GM12878 (cell line): ENCODE measurements at regions not wholly inside any gene's neighbourhood (a gene's known extent, or its start where the extent isn't known, plus 50 kb on each side); places are given as distances from the start of the nearest gene placed in this dataset.
A peak's percentile ranks its signal among the peaks of the same experiment; 100 is the strongest.

Experiments used
- ATAC-seq: fragments of 200-7000 bp; cut with Tn5 transposase; 3 replicates; pipeline ENCODE4 v1.9.1; 2020; ENCODE audit warnings: mild to moderate bottlenecking, moderate library complexity
- BruUV-seq: library from RNA; stranded (reverse); fragments of 400-500 nt; replicated peaks from 2 replicates; lab custom pipeline; 2021; lab: Mats Ljungman, UMichigan
- CTCF ChIA-PET: fragments of 300-600 bp; sonication (Branson Sonifier 250); formaldehyde crosslinking; extraction: SDS; loops from one replicate; lab custom pipeline; 2021; ENCODE audit warnings: inconsistent platforms; lab: Yijun Ruan, JAX
- POLR2A ChIA-PET: fragments of 350-600 bp; formaldehyde crosslinking; extraction: SDS; loops from one replicate; lab custom pipeline; 2021; ENCODE audit warnings: inconsistent platforms; lab: Charles Lee
- RAD21 ChIA-PET: fragments of 300-600 bp; sonication (Branson Sonifier 250); formaldehyde crosslinking; loops from one replicate; lab custom pipeline; 2023; ENCODE audit warnings: antibody characterized with exemption; ENCODE audit not compliant: unreplicated experiment; lab: Charles Lee
- SMC1A ChIA-PET: fragments of 300-600 bp; sonication (Branson Sonifier 250); formaldehyde crosslinking; loops from one replicate; lab custom pipeline; 2023; ENCODE audit not compliant: unreplicated experiment, uncharacterized antibody; lab: Charles Lee
- DNase-seq: peaks from one replicate; pipeline ENCODE4 v3.0.0-alpha.2; 2011; ENCODE audit warnings: low read depth, low spot score
- FAIRE-seq: peaks from 3 replicates; lab custom pipeline; 2011; peaks lifted over from hg19 to GRCh38; lab: Jason Lieb, UNC
- H2AFZ ChIP-seq: 2 replicates; pipeline ENCODE4 v1.6.0; 2011; ENCODE audit warnings: low read depth, low read length, control low read depth; ENCODE audit not compliant: control insufficient read depth
- H3K27ac ChIP-seq: 2 replicates; pipeline ENCODE4 v1.5.1; 2011; ENCODE audit warnings: control low read depth; ENCODE audit not compliant: control insufficient read depth, insufficient read depth
- H3K27me3 ChIP-seq, 2 experiments: replicated peaks in 1 of 2; 2 replicates each; pipeline versions ENCODE4 v1.6.0 to v1.6.1; 2011; ENCODE audit warnings: low read length in 1 of 2; ENCODE audit not compliant: control insufficient read depth in 2 of 2, insufficient read depth in 2 of 2
- H3K36me3 ChIP-seq, 2 experiments: 2 replicates each; pipeline ENCODE4 v1.5.1; 2011; ENCODE audit warnings: low read length in 1 of 2; ENCODE audit not compliant: control insufficient read depth in 2 of 2, insufficient read depth in 2 of 2
- H3K4me1 ChIP-seq: 2 replicates; pipeline ENCODE4 v1.6.1; 2011; ENCODE audit warnings: mild to moderate bottlenecking, low read length, moderate library complexity, mixed read lengths; ENCODE audit not compliant: control insufficient read depth, insufficient read depth
- H3K4me2 ChIP-seq: 2 replicates; pipeline ENCODE4 v1.6.0; 2011; ENCODE audit warnings: control low read depth; ENCODE audit not compliant: control insufficient read depth, insufficient read depth
- H3K4me3 ChIP-seq: fragments of 200-600 bp; sonication (generic); 2 replicates; pipeline ENCODE4 v1.5.1; 2016
- H3K79me2 ChIP-seq: 2 replicates; pipeline ENCODE4 v1.6.0; 2011; ENCODE audit warnings: low read length; ENCODE audit not compliant: control insufficient read depth, insufficient read depth
- H3K9ac ChIP-seq: 2 replicates; pipeline ENCODE4 v1.8.0; 2011; ENCODE audit warnings: low read length, control low read depth, mixed read lengths; ENCODE audit not compliant: control insufficient read depth, insufficient read depth
- H3K9me3 ChIP-seq: replicated peaks from 3 replicates; pipeline ENCODE4 v1.5.1; 2011; ENCODE audit warnings: mild to moderate bottlenecking, low read length; ENCODE audit not compliant: control insufficient read depth, insufficient read depth
- H4K20me1 ChIP-seq: 2 replicates; pipeline ENCODE4 v1.6.0; 2011; ENCODE audit not compliant: control insufficient read depth, insufficient read depth
- BRCA1 ChIP-seq: IDR thresholded peaks from 2 replicates; pipeline ENCODE4 v1.6.1; 2011; ENCODE audit warnings: low read depth, low read length, improper control_type of control experiment
- CBX3 ChIP-seq: fragments of 200-600 bp; sonication (generic); IDR thresholded peaks from 2 replicates; pipeline ENCODE4 v1.6.1; 2016; ENCODE audit warnings: low read depth, borderline replicate concordance
- CHD2 ChIP-seq: IDR thresholded peaks from 2 replicates; pipeline ENCODE4 v1.6.1; 2011; ENCODE audit warnings: low read depth, low read length, improper control_type of control experiment, borderline replicate concordance
- CHD4 ChIP-seq: fragments of 200-600 bp; sonication (generic); IDR thresholded peaks from 2 replicates; pipeline ENCODE4 v1.6.1; 2016; ENCODE audit warnings: mild to moderate bottlenecking
- ETV6 ChIP-seq, 2 experiments: fragments of 450-650 bp in 1 of 2; IDR thresholded peaks in 1 of 2; conservative IDR thresholded peaks in 1 of 2; 2 replicates each; pipeline ENCODE4 v1.6.1; 2014; ENCODE audit warnings: antibody characterized with exemption in 1 of 2, borderline replicate concordance in 1 of 2, low read depth in 1 of 2, mild to moderate bottlenecking in 1 of 2, moderate library complexity in 1 of 2
- LARP7 ChIP-seq: fragments of 450-650 bp; IDR thresholded peaks from 2 replicates; pipeline ENCODE4 v1.6.1; 2017; ENCODE audit warnings: mild to moderate bottlenecking
- MYB ChIP-seq: fragments of 150-350 bp; IDR thresholded peaks from 2 replicates; pipeline ENCODE4 v1.6.1; 2014; ENCODE audit warnings: mild to moderate bottlenecking, low read depth, low read length, borderline replicate concordance
- MYC ChIP-seq: IDR thresholded peaks from 2 replicates; pipeline ENCODE4 v1.6.1; 2011; ENCODE audit warnings: mild to moderate bottlenecking, low read length, moderate library complexity, inconsistent platforms; ENCODE audit not compliant: insufficient read depth, insufficient replicate concordance, insufficient read length, severe bottlenecking
- POLR2AphosphoS5 ChIP-seq: IDR thresholded peaks from 2 replicates; pipeline ENCODE4 v1.6.1; 2011; ENCODE audit warnings: mild to moderate bottlenecking, low read length, inconsistent platforms
- RB1 ChIP-seq: fragments of 450-650 bp; formaldehyde crosslinking; IDR thresholded peaks from 2 replicates; pipeline ENCODE4 v1.6.1; 2017; ENCODE audit warnings: mild to moderate bottlenecking, borderline replicate concordance
- SMARCA5 ChIP-seq: fragments of 450-650 bp; IDR thresholded peaks from 2 replicates; pipeline ENCODE4 v1.6.1; 2017; ENCODE audit warnings: mild to moderate bottlenecking
- ZNF274 ChIP-seq: IDR thresholded peaks from one replicate; pipeline ENCODE4 v1.8.0; 2011; ENCODE audit not compliant: insufficient read length, insufficient read depth
- WGBS: methylation state at CpG from one replicate; pipeline ENCODE4 v1.1.6; 2016; ENCODE audit warnings: low lambda C conversion rate; ENCODE audit not compliant: insufficient replicate concordance, insufficient coverage; ENCODE audit errors: missing lambda C conversion rate; 5-methylcytosine and 5-hydroxymethylcytosine counted together
- in situ Hi-C: fragments of 300-500 bp; cut with MboI; formaldehyde crosslinking; loops from 9 replicates; pipeline ENCODE4 v1.14.3; 2018; ENCODE audit warnings: mixed read lengths
- intact Hi-C: fragments of 100-400 bp; cut with micrococcal nuclease; formaldehyde crosslinking; loops from one replicate; pipeline ENCODE4 v1.14.2; 2022; ENCODE audit not compliant: unreplicated experiment
- TF ChIP-seq, protein P1 (sequence below): fragments of 450-650 bp; conservative IDR thresholded peaks from 2 replicates; pipeline ENCODE4 v1.6.1; 2017; ENCODE audit warnings: mild to moderate bottlenecking, moderate library complexity
- TF ChIP-seq, protein P2 (sequence below): IDR thresholded peaks from 2 replicates; pipeline ENCODE4 v1.6.1; 2012; ENCODE audit warnings: mild to moderate bottlenecking, low read depth, low read length
- TF ChIP-seq, protein P3 (sequence below): IDR thresholded peaks from 2 replicates; pipeline ENCODE4 v1.6.1; 2012; ENCODE audit warnings: low read depth, low read length, improper control_type of control experiment
- TF ChIP-seq, protein P4 (sequence below): IDR thresholded peaks from 2 replicates; pipeline ENCODE4 v1.6.1; 2011; ENCODE audit warnings: mild to moderate bottlenecking, low read depth, low read length, moderate library complexity; ENCODE audit not compliant: insufficient replicate concordance

DNA sequence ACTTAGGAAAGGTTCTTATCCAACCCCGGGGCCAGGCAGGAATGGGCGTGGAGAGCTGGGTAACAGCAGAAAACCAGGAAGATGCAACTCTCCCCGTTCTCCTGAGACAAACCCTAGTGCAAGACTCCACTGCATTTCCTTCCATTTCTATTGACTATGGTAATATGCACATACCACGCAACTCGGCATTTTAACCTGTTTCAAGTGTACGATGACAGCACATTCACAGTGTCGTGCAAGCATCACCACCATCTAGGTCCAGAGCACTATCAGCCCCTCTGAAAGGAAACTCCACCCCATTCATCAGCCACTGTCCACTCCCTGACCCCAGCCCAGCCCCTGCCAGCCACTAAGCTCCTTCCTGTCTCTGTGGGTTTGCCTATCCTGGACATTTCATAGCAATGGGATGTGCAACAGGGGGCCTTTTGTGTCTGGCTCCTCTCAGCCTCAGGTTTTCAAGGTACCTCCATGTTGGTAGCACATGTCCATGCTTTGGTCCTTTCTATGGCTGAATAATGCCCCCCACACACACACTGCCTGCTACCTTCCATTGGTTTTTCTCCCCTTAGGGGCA is 441.9 kb downstream of the SOX9 start:
- H3K4me3 ChIP-seq = no peak overlapping the region
- ChIA-PET SMC1A (interaction anchor here (0.6 to 11.9 kb wide), 8 partner anchors 25 to 163 kb away, joined by 3 to 349 read pairs (median 4); no protein-coding TSS in a partner anchor), CTCF (interaction anchor here (0.6 to 12.0 kb wide), 8 partner anchors 18 to 538 kb away, joined by 3 to 527 read pairs (median 4); no protein-coding TSS in a partner anchor), RAD21 (interaction anchor here (1.0 to 10.1 kb wide), 4 partner anchors 30 to 602 kb away, joined by 3 to 271 read pairs (median 4); partner anchors contain the start of gene SSTR2), POLR2A (interaction anchor here (0.5 to 0.8 kb wide), 2 partner anchors 29 to 97 kb away, joined by 3 to 8 read pairs; no protein-coding TSS in a partner anchor)
- ATAC-seq (no peak), FAIRE-seq (no peak), DNase-seq (no peak)
- intact Hi-C loops (loop anchor here (5.0 kb wide), 1 partner anchor 55 kb away; no protein-coding TSS in a partner anchor), in situ Hi-C loops (loop anchor here (10.0 kb wide), 1 partner anchor 592 kb away; no protein-coding TSS in a partner anchor)
- no peak overlapping the region for H3K4me2 ChIP-seq
- H3K27ac ChIP-seq = no peak overlapping the region
- no peaks in the 10 kb centered on the region for H3K4me1 ChIP-seq
- no peaks in the 10 kb centered on the region for H3K79me2 ChIP-seq
- H2AFZ ChIP-seq = no peak overlapping the region
- no peak overlapping the region for H3K9ac ChIP-seq
- 73% methylated on average over 7 of the region's 7 CpGs for WGBS
- BruUV-seq = TSS peak; percentile 34
- no peaks in the 10 kb centered on the region for H3K27me3 ChIP-seq
- H4K20me1 ChIP-seq = no peaks in the 10 kb centered on the region
- H3K9me3 ChIP-seq = no peaks in the 10 kb centered on the region
- H3K36me3 ChIP-seq = no peaks in the 10 kb centered on the region; a peak in 1 of 4 replicates
- TF ChIP-seq CHD4 (no peak), BRCA1 (no peak), SMARCA5 (no peak), MYC (no peak), CBX3 (no peak), RB1 (no peak), LARP7 (no peak), ZNF274 (no peak), CHD2 (no peak), ETV6 (conservative IDR thresholded peaks at IDR 0.05 in 1 of 2, IDR thresholded peaks at IDR 0.05 in 1 of 2; ENCODE audit: borderline replicate concordance in 1 of 2, low read depth in 1 of 2) (no peak), MYB (no peak), POLR2AphosphoS5 (no peak)
- TF ChIP-seq, protein P1, sequence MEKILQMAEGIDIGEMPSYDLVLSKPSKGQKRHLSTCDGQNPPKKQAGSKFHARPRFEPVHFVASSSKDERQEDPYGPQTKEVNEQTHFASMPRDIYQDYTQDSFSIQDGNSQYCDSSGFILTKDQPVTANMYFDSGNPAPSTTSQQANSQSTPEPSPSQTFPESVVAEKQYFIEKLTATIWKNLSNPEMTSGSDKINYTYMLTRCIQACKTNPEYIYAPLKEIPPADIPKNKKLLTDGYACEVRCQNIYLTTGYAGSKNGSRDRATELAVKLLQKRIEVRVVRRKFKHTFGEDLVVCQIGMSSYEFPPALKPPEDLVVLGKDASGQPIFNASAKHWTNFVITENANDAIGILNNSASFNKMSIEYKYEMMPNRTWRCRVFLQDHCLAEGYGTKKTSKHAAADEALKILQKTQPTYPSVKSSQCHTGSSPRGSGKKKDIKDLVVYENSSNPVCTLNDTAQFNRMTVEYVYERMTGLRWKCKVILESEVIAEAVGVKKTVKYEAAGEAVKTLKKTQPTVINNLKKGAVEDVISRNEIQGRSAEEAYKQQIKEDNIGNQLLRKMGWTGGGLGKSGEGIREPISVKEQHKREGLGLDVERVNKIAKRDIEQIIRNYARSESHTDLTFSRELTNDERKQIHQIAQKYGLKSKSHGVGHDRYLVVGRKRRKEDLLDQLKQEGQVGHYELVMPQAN = no peak
- TF ChIP-seq, protein P2, sequence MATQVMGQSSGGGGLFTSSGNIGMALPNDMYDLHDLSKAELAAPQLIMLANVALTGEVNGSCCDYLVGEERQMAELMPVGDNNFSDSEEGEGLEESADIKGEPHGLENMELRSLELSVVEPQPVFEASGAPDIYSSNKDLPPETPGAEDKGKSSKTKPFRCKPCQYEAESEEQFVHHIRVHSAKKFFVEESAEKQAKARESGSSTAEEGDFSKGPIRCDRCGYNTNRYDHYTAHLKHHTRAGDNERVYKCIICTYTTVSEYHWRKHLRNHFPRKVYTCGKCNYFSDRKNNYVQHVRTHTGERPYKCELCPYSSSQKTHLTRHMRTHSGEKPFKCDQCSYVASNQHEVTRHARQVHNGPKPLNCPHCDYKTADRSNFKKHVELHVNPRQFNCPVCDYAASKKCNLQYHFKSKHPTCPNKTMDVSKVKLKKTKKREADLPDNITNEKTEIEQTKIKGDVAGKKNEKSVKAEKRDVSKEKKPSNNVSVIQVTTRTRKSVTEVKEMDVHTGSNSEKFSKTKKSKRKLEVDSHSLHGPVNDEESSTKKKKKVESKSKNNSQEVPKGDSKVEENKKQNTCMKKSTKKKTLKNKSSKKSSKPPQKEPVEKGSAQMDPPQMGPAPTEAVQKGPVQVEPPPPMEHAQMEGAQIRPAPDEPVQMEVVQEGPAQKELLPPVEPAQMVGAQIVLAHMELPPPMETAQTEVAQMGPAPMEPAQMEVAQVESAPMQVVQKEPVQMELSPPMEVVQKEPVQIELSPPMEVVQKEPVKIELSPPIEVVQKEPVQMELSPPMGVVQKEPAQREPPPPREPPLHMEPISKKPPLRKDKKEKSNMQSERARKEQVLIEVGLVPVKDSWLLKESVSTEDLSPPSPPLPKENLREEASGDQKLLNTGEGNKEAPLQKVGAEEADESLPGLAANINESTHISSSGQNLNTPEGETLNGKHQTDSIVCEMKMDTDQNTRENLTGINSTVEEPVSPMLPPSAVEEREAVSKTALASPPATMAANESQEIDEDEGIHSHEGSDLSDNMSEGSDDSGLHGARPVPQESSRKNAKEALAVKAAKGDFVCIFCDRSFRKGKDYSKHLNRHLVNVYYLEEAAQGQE = no peak
- TF ChIP-seq, protein P3, sequence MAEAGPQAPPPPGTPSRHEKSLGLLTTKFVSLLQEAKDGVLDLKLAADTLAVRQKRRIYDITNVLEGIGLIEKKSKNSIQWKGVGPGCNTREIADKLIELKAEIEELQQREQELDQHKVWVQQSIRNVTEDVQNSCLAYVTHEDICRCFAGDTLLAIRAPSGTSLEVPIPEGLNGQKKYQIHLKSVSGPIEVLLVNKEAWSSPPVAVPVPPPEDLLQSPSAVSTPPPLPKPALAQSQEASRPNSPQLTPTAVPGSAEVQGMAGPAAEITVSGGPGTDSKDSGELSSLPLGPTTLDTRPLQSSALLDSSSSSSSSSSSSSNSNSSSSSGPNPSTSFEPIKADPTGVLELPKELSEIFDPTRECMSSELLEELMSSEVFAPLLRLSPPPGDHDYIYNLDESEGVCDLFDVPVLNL = no peak
- TF ChIP-seq, protein P4, sequence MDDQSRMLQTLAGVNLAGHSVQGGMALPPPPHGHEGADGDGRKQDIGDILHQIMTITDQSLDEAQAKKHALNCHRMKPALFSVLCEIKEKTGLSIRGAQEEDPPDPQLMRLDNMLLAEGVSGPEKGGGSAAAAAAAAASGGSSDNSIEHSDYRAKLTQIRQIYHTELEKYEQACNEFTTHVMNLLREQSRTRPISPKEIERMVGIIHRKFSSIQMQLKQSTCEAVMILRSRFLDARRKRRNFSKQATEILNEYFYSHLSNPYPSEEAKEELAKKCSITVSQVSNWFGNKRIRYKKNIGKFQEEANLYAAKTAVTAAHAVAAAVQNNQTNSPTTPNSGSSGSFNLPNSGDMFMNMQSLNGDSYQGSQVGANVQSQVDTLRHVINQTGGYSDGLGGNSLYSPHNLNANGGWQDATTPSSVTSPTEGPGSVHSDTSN = no peak
